Body of pancreas (tissue), 4 donors: ENCODE measurements at regions not wholly inside any gene's neighbourhood (a gene's known extent, or its start where the extent isn't known, plus 50 kb on each side); places are given as distances from the start of the nearest gene placed in this dataset.

Source experiments
- POLR2A ChIP-seq, 3 donors: fragments of 450-650 bp; IDR thresholded peaks; one replicate each; pipeline ENCODE4 v1.6.1; 2016; ENCODE audit warnings: antibody characterized with exemption in 3 of 3, mild to moderate bottlenecking in 2 of 3
- TF ChIP-seq, protein P1 (sequence below), 7 experiments: fragments of 450-650 bp in 4 of 7; fragments of 200-600 bp in 3 of 7; sonication (generic) in 3 of 7; IDR thresholded peaks; one replicate each; pipeline ENCODE4 v1.5.1; 2016 to 2019; ENCODE audit warnings: antibody characterized with exemption in 7 of 7

DNA sequence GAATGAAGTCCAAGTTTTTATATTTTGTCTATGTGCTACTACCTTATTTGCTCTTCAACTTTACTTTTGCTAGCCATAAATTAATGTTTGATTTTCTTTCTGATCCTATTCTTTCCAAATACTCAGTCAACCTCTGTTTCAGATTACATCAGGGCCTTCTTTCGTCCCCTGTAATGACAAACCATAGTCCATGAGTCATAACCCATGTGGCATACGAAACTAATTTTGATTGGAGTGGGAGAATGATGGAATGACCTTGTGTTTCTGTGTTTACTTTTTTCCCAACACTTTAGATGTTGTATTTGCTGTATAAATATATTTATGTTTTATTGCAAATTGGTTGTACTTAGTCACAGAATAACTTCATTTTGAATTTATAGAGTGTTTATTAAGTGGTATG lies 1043.1 kb downstream of the DTWD2 start:
- TF ChIP-seq, protein P1, sequence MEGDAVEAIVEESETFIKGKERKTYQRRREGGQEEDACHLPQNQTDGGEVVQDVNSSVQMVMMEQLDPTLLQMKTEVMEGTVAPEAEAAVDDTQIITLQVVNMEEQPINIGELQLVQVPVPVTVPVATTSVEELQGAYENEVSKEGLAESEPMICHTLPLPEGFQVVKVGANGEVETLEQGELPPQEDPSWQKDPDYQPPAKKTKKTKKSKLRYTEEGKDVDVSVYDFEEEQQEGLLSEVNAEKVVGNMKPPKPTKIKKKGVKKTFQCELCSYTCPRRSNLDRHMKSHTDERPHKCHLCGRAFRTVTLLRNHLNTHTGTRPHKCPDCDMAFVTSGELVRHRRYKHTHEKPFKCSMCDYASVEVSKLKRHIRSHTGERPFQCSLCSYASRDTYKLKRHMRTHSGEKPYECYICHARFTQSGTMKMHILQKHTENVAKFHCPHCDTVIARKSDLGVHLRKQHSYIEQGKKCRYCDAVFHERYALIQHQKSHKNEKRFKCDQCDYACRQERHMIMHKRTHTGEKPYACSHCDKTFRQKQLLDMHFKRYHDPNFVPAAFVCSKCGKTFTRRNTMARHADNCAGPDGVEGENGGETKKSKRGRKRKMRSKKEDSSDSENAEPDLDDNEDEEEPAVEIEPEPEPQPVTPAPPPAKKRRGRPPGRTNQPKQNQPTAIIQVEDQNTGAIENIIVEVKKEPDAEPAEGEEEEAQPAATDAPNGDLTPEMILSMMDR (IDR thresholded peaks at IDR 0.05): no peak
- no peak for TF ChIP-seq POLR2A (IDR thresholded peaks at IDR 0.05)
